ENCODE measurements at regions not wholly inside any gene's neighbourhood (a gene's known extent, or its start where the extent isn't known, plus 50 kb on each side); places are given as distances from the start of the nearest gene placed in this dataset.
A peak's percentile ranks its signal among the peaks of the same experiment; 100 is the strongest.
"Not testable (repeated sequence)": the region's sequence is repeated elsewhere in the genome, so short reads cannot be mapped to it uniquely, and the experiment has no call there.

GRCh38 chr15:77921664-77922063 lies 155.8 kb downstream of the TBC1D2B start:
- peaks cover 17% of the 10 kb centered on the region for H3K27me3 Mint-ChIP-seq (ENCODE audit: low read depth)
- DNase-seq: no peak
- no peak overlapping the region for H3K4me3 Mint-ChIP-seq
- H3K9me3 Mint-ChIP-seq: no peaks in the 10 kb centered on the region
- no peak for ATAC-seq
- no peaks in the 10 kb centered on the region for H3K36me3 Mint-ChIP-seq (ENCODE audit: insufficient read depth)
- no peaks in the 10 kb centered on the region for H3K4me1 Mint-ChIP-seq (ENCODE audit: low read depth)

GRCh38 chr15:77916966-77917635 lies 160.4 kb downstream of the TBC1D2B start:
- not testable (repeated sequence) for H3K4me3 Mint-ChIP-seq; DNase-seq; H3K36me3 Mint-ChIP-seq (ENCODE audit: insufficient read depth); H3K4me1 Mint-ChIP-seq (ENCODE audit: low read depth); H3K9me3 Mint-ChIP-seq; ATAC-seq
- peaks cover 17% of the 10 kb centered on the region for H3K27me3 Mint-ChIP-seq (ENCODE audit: low read depth)

- not testable (repeated sequence) for DNase-seq; H3K4me1 Mint-ChIP-seq (ENCODE audit: low read depth); H3K9me3 Mint-ChIP-seq; ATAC-seq; H3K27me3 Mint-ChIP-seq (ENCODE audit: low read depth); H3K36me3 Mint-ChIP-seq (ENCODE audit: insufficient read depth); H3K4me3 Mint-ChIP-seq
These were observed 161.6 kb downstream of the TBC1D2B start for GRCh38 chr15:77915961-77916330.

- Mint-ChIP-seq H3K9me3 (no peaks in the 10 kb centered on the region), H3K27me3 (ENCODE audit: low read depth) (peaks cover 6% of the 10 kb centered on the region), H3K36me3 (ENCODE audit: insufficient read depth) (no peaks in the 10 kb centered on the region), H3K4me3 (no peak overlapping the region), H3K4me1 (ENCODE audit: low read depth) (no peaks in the 10 kb centered on the region)
- DNase-seq (no peak), ATAC-seq (no peak)
These were observed 162.1 kb downstream of the TBC1D2B start for GRCh38 chr15:77915261-77915960.

- H3K9me3 Mint-ChIP-seq; DNase-seq; H3K27me3 Mint-ChIP-seq (ENCODE audit: low read depth); H3K4me1 Mint-ChIP-seq (ENCODE audit: low read depth); ATAC-seq; H3K36me3 Mint-ChIP-seq (ENCODE audit: insufficient read depth); H3K4me3 Mint-ChIP-seq: not testable (repeated sequence)
These were observed 163.0 kb downstream of the TBC1D2B start for GRCh38 chr15:77914531-77914930.

GRCh38 chr15:77910030-77910911 lies 167.2 kb downstream of the TBC1D2B start:
- H3K27me3 Mint-ChIP-seq (ENCODE audit: low read depth); H3K36me3 Mint-ChIP-seq (ENCODE audit: insufficient read depth); H3K9me3 Mint-ChIP-seq: not testable (repeated sequence)

GRCh38 chr15:77909182-77909940 lies 168.2 kb downstream of the TBC1D2B start:
- H3K9me3 Mint-ChIP-seq: no peaks in the 10 kb centered on the region
- peaks cover 2% of the 10 kb centered on the region for H3K4me1 Mint-ChIP-seq (ENCODE audit: low read depth)
- no peaks in the 10 kb centered on the region for H3K36me3 Mint-ChIP-seq (ENCODE audit: insufficient read depth)
- H3K4me3 Mint-ChIP-seq: no peak overlapping the region
- ATAC-seq: no peak
- H3K27me3 Mint-ChIP-seq (ENCODE audit: low read depth): no peaks in the 10 kb centered on the region
- no peak for DNase-seq

More at GRCh38 chr15:77910030-77910911, 167.2 kb downstream of the TBC1D2B start:
- not testable (repeated sequence) for H3K4me1 Mint-ChIP-seq (ENCODE audit: low read depth)
- DNase-seq (peak; percentile 61), ATAC-seq (peak; percentile 83 to 89)
- H3K4me3 Mint-ChIP-seq: peak overlapping the region; percentile 75

- not testable (repeated sequence) for H3K4me3 Mint-ChIP-seq; DNase-seq; H3K9me3 Mint-ChIP-seq; ATAC-seq; H3K27me3 Mint-ChIP-seq (ENCODE audit: low read depth); H3K36me3 Mint-ChIP-seq (ENCODE audit: insufficient read depth); H3K4me1 Mint-ChIP-seq (ENCODE audit: low read depth)
These were observed 168.8 kb downstream of the TBC1D2B start for GRCh38 chr15:77908752-77909111.

- Mint-ChIP-seq H3K36me3 (ENCODE audit: insufficient read depth) (no peaks in the 10 kb centered on the region), H3K27me3 (ENCODE audit: low read depth) (no peaks in the 10 kb centered on the region), H3K4me1 (ENCODE audit: low read depth) (peaks cover 2% of the 10 kb centered on the region), H3K9me3 (no peaks in the 10 kb centered on the region), H3K4me3 (no peak overlapping the region)
- peak; percentile 63 to 69 for ATAC-seq
- DNase-seq: peak; percentile 41
These were observed 169.4 kb downstream of the TBC1D2B start for GRCh38 chr15:77907824-77908751.

GRCh38 chr15:77906062-77906990 lies 171.2 kb downstream of the TBC1D2B start:
- DNase-seq; H3K4me3 Mint-ChIP-seq; H3K9me3 Mint-ChIP-seq; H3K4me1 Mint-ChIP-seq (ENCODE audit: low read depth); H3K27me3 Mint-ChIP-seq (ENCODE audit: low read depth); ATAC-seq; H3K36me3 Mint-ChIP-seq (ENCODE audit: insufficient read depth): not testable (repeated sequence)

- ATAC-seq (no peak), DNase-seq (no peak)
- Mint-ChIP-seq H3K4me3 (no peak overlapping the region), H3K9me3 (no peaks in the 10 kb centered on the region), H3K27me3 (ENCODE audit: low read depth) (no peaks in the 10 kb centered on the region), H3K36me3 (ENCODE audit: insufficient read depth) (no peaks in the 10 kb centered on the region), H3K4me1 (ENCODE audit: low read depth) (peaks cover 2% of the 10 kb centered on the region)
These were observed 172.1 kb downstream of the TBC1D2B start for GRCh38 chr15:77905301-77905920.

GRCh38 chr15:77904901-77905300 lies 172.6 kb downstream of the TBC1D2B start:
- DNase-seq (no peak), ATAC-seq (no peak)
- Mint-ChIP-seq H3K4me1 (ENCODE audit: low read depth) (no peaks in the 10 kb centered on the region), H3K4me3 (no peak overlapping the region), H3K36me3 (ENCODE audit: insufficient read depth) (no peaks in the 10 kb centered on the region), H3K27me3 (ENCODE audit: low read depth) (no peaks in the 10 kb centered on the region), H3K9me3 (no peaks in the 10 kb centered on the region)
